ENCODE measurements at regions not wholly inside any gene's neighbourhood (a gene's known extent, or its start where the extent isn't known, plus 50 kb on each side); places are given as distances from the start of the nearest gene placed in this dataset.

- no peaks in the 10 kb centered on the region for H3K9me3 ChIP-seq (ENCODE audit: low read length)
- POLR2A ChIA-PET: no interaction called here
- H3K79me2 ChIP-seq (ENCODE audit: insufficient read depth, low read depth, low read length): no peaks in the 10 kb centered on the region
- H3K4me2 ChIP-seq (ENCODE audit: low read length): no peak overlapping the region
- no peak for DNase-seq (ENCODE audit: low spot score)
- CTCF ChIA-PET (ENCODE audit: unreplicated experiment): no interaction called here
- no peaks in the 10 kb centered on the region for H3K4me1 ChIP-seq (ENCODE audit: insufficient read depth, low read length, poor library complexity, severe bottlenecking)
- H3K27ac ChIP-seq (ENCODE audit: low read depth, low read length, poor library complexity, severe bottlenecking): no peak overlapping the region
- TF ChIP-seq CTCF (conservative IDR thresholded peaks at IDR 0.05; ENCODE audit: low read length): no peak
- no peak for TF ChIP-seq EZH2phosphoT487 (IDR thresholded peaks at IDR 0.05; ENCODE audit: borderline replicate concordance, low read depth, low read length)
- H2AFZ ChIP-seq (ENCODE audit: low read length): no peak overlapping the region
- no peaks in the 10 kb centered on the region for H4K20me1 ChIP-seq (ENCODE audit: insufficient read depth, low read length)
- no peaks in the 10 kb centered on the region for H3K36me3 ChIP-seq (ENCODE audit: insufficient read depth, low read length)
- BruUV-seq (replicated peaks): no TSS peak
- no peak overlapping the region for H3K4me3 ChIP-seq (ENCODE audit: low read depth, low read length, poor library complexity, severe bottlenecking)
- H3K9me2 ChIP-seq (ENCODE audit: insufficient read depth, low read length): no peaks in the 10 kb centered on the region
- intact Hi-C loops (cut with micrococcal nuclease; ENCODE audit: unreplicated experiment): no loop called here
These were observed 81.9 kb downstream of the TFAP2C start for GRCh38 chr20:56711018-56711417.

- Histone ChIP-seq H3K4me1 (ENCODE audit: insufficient read depth, low read length, poor library complexity, severe bottlenecking) (no peaks in the 10 kb centered on the region), H3K4me3 (ENCODE audit: low read depth, low read length, poor library complexity, severe bottlenecking) (no peak overlapping the region), H3K9me3 (ENCODE audit: low read length) (no peaks in the 10 kb centered on the region), H3K4me2 (ENCODE audit: low read length) (no peak overlapping the region), H3K79me2 (ENCODE audit: insufficient read depth, low read depth, low read length) (no peaks in the 10 kb centered on the region), H3K9me2 (ENCODE audit: insufficient read depth, low read length) (no peaks in the 10 kb centered on the region), H2AFZ (ENCODE audit: low read length) (no peak overlapping the region), H3K27ac (ENCODE audit: low read depth, low read length, poor library complexity, severe bottlenecking) (no peak overlapping the region), H3K36me3 (ENCODE audit: insufficient read depth, low read length) (no peaks in the 10 kb centered on the region), H4K20me1 (ENCODE audit: insufficient read depth, low read length) (no peaks in the 10 kb centered on the region)
- TF ChIP-seq CTCF (conservative IDR thresholded peaks at IDR 0.05; ENCODE audit: low read length) (no peak), EZH2phosphoT487 (IDR thresholded peaks at IDR 0.05; ENCODE audit: borderline replicate concordance, low read depth, low read length) (no peak)
- no peak for DNase-seq (ENCODE audit: low spot score)
- no TSS peak for BruUV-seq (replicated peaks)
- intact Hi-C loops (cut with micrococcal nuclease; ENCODE audit: unreplicated experiment): no loop called here
- ChIA-PET POLR2A (no interaction called here), CTCF (ENCODE audit: unreplicated experiment) (no interaction called here)
These were observed 86.2 kb downstream of the TFAP2C start for GRCh38 chr20:56715309-56715708.

GRCh38 chr20:56715902-56716519 is 86.9 kb downstream of the TFAP2C start:
- BruUV-seq (replicated peaks): no TSS peak
- peaks cover 1% of the 10 kb centered on the region for H3K4me1 ChIP-seq (ENCODE audit: insufficient read depth, low read length, poor library complexity, severe bottlenecking)
- H4K20me1 ChIP-seq (ENCODE audit: insufficient read depth, low read length): no peaks in the 10 kb centered on the region
- DNase-seq (ENCODE audit: low spot score): no peak
- POLR2A ChIA-PET: no interaction called here
- H3K79me2 ChIP-seq (ENCODE audit: insufficient read depth, low read depth, low read length): no peaks in the 10 kb centered on the region
- H3K27ac ChIP-seq (ENCODE audit: low read depth, low read length, poor library complexity, severe bottlenecking): no peak overlapping the region
- H3K36me3 ChIP-seq (ENCODE audit: insufficient read depth, low read length): no peaks in the 10 kb centered on the region
- H3K9me3 ChIP-seq (ENCODE audit: low read length): no peaks in the 10 kb centered on the region
- H2AFZ ChIP-seq (ENCODE audit: low read length): no peak overlapping the region
- no peaks in the 10 kb centered on the region for H3K9me2 ChIP-seq (ENCODE audit: insufficient read depth, low read length)
- TF ChIP-seq EZH2phosphoT487 (IDR thresholded peaks at IDR 0.05; ENCODE audit: borderline replicate concordance, low read depth, low read length): no peak
- no peak for TF ChIP-seq CTCF (conservative IDR thresholded peaks at IDR 0.05; ENCODE audit: low read length)
- no peak overlapping the region for H3K4me3 ChIP-seq (ENCODE audit: low read depth, low read length, poor library complexity, severe bottlenecking)
- CTCF ChIA-PET (ENCODE audit: unreplicated experiment): no interaction called here
- intact Hi-C loops (cut with micrococcal nuclease; ENCODE audit: unreplicated experiment): no loop called here
- H3K4me2 ChIP-seq (ENCODE audit: low read length): no peak overlapping the region

Data from OCI-LY7 (cell line).